ENCODE measurements at regions not wholly inside any gene's neighbourhood (a gene's known extent, or its start where the extent isn't known, plus 50 kb on each side); places are given as distances from the start of the nearest gene placed in this dataset.

GRCh38 chr13:48859272-48860105 lies 116.2 kb upstream of the FNDC3A start:
- POLR2A ChIA-PET (ENCODE audit: low non-redundant PET) = no interaction called here
- CTCF ChIA-PET = interaction anchor here (0.5 kb wide), 1 partner anchor 135 kb away, joined by 3 read pairs; no protein-coding TSS in a partner anchor

GRCh38 chr13:48860364-48860763 lies 115.3 kb upstream of the FNDC3A start:
- no peak for TF ChIP-seq CTCF (conservative IDR thresholded peaks at IDR 0.05; ENCODE audit: low read depth)
- POLR2A ChIA-PET (ENCODE audit: low non-redundant PET) = no interaction called here
- CTCF ChIA-PET = no interaction called here
- no peak overlapping the region for H3K27ac ChIP-seq
- DNase-seq (ENCODE audit: low spot score) = no peak

More at GRCh38 chr13:48859272-48860105, 116.2 kb upstream of the FNDC3A start:
- no peak overlapping the region for H3K27ac ChIP-seq
- no peak for TF ChIP-seq CTCF (conservative IDR thresholded peaks at IDR 0.05; ENCODE audit: low read depth)
- no peak for DNase-seq (ENCODE audit: low spot score)

- no peak overlapping the region for H3K27ac ChIP-seq
- no peak for TF ChIP-seq CTCF (conservative IDR thresholded peaks at IDR 0.05; ENCODE audit: low read depth)
- POLR2A ChIA-PET (ENCODE audit: low non-redundant PET) = no interaction called here
- CTCF ChIA-PET = no interaction called here
- DNase-seq (ENCODE audit: low spot score) = no peak
Observed at GRCh38 chr13:48862572-48862971, 113.1 kb upstream of the FNDC3A start.

- ChIA-PET CTCF (no interaction called here), POLR2A (ENCODE audit: low non-redundant PET) (no interaction called here)
- no peak overlapping the region for H3K27ac ChIP-seq
- TF ChIP-seq CTCF (conservative IDR thresholded peaks at IDR 0.05; ENCODE audit: low read depth) = no peak
- no peak for DNase-seq (ENCODE audit: low spot score)
Observed at GRCh38 chr13:48864100-48864499, 111.6 kb upstream of the FNDC3A start.

- no peak overlapping the region for H3K27ac ChIP-seq
- CTCF ChIA-PET = no interaction called here
- TF ChIP-seq CTCF (conservative IDR thresholded peaks at IDR 0.05; ENCODE audit: low read depth) = no peak
- DNase-seq (ENCODE audit: low spot score) = no peak
- POLR2A ChIA-PET (ENCODE audit: low non-redundant PET) = no interaction called here
Observed at GRCh38 chr13:48866249-48866648, 109.5 kb upstream of the FNDC3A start.

- ChIA-PET CTCF (no interaction called here), POLR2A (ENCODE audit: low non-redundant PET) (no interaction called here)
- H3K27ac ChIP-seq = no peak overlapping the region
- TF ChIP-seq CTCF (conservative IDR thresholded peaks at IDR 0.05; ENCODE audit: low read depth) = no peak
- no peak for DNase-seq (ENCODE audit: low spot score)
Observed at GRCh38 chr13:48873081-48873480, 102.6 kb upstream of the FNDC3A start.
